ENCODE measurements at regions not wholly inside any gene's neighbourhood (a gene's known extent, or its start where the extent isn't known, plus 50 kb on each side); places are given as distances from the start of the nearest gene placed in this dataset.

GRCh38 chr7:112646783-112647182 lies 143.4 kb downstream of the TMEM168 start:
- FAIRE-seq (no peak), DNase-seq (ENCODE audit: insufficient read length, low spot score) (no peak)
- no peak for TF ChIP-seq CTCF (IDR thresholded peaks at IDR 0.05; ENCODE audit: insufficient read depth, missing control alignments)

GRCh38 chr7:112648781-112649180 lies 141.4 kb downstream of the TMEM168 start:
- FAIRE-seq (no peak), DNase-seq (ENCODE audit: insufficient read length, low spot score) (no peak)
- no peak for TF ChIP-seq CTCF (IDR thresholded peaks at IDR 0.05; ENCODE audit: insufficient read depth, missing control alignments)

- FAIRE-seq (no peak), DNase-seq (ENCODE audit: insufficient read length, low spot score) (no peak)
- no peak for TF ChIP-seq CTCF (IDR thresholded peaks at IDR 0.05; ENCODE audit: insufficient read depth, missing control alignments)
Observed at GRCh38 chr7:112649560-112649959, 140.6 kb downstream of the TMEM168 start.

GRCh38 chr7:112654322-112655216 lies 135.6 kb downstream of the TMEM168 start:
- TF ChIP-seq CTCF (IDR thresholded peaks at IDR 0.05; ENCODE audit: insufficient read depth, missing control alignments): no peak
- DNase-seq (ENCODE audit: insufficient read length, low spot score): no peak
- no peak for FAIRE-seq

- TF ChIP-seq CTCF (IDR thresholded peaks at IDR 0.05; ENCODE audit: insufficient read depth, missing control alignments): peak; percentile 24
- FAIRE-seq: no peak
- no peak for DNase-seq (ENCODE audit: insufficient read length, low spot score)
Observed at GRCh38 chr7:112665709-112666108, 124.5 kb downstream of the TMEM168 start.

GRCh38 chr7:112668561-112668960 lies 121.6 kb downstream of the TMEM168 start:
- no peak for TF ChIP-seq CTCF (IDR thresholded peaks at IDR 0.05; ENCODE audit: insufficient read depth, missing control alignments)
- FAIRE-seq (no peak), DNase-seq (ENCODE audit: insufficient read length, low spot score) (no peak)

GRCh38 chr7:112669306-112669705 lies 120.9 kb downstream of the TMEM168 start:
- no peak for TF ChIP-seq CTCF (IDR thresholded peaks at IDR 0.05; ENCODE audit: insufficient read depth, missing control alignments)
- DNase-seq (ENCODE audit: insufficient read length, low spot score) (no peak), FAIRE-seq (no peak)

Data from D721Med (cell line).